Neural progenitor cell (in vitro differentiated cells): ENCODE measurements at regions not wholly inside any gene's neighbourhood (a gene's known extent, or its start where the extent isn't known, plus 50 kb on each side); places are given as distances from the start of the nearest gene placed in this dataset.

ENCODE experiments used
- EZH2 ChIP-seq: fragments of 200-600 bp; sonication (generic); IDR thresholded peaks from 2 replicates; pipeline ENCODE4 v1.6.1; 2017; ENCODE audit warnings: antibody characterized with exemption, mild to moderate bottlenecking, moderate library complexity
- EZH2phosphoT487 ChIP-seq: fragments of 200-600 bp; sonication (generic); IDR thresholded peaks from 2 replicates; pipeline ENCODE4 v1.6.1; 2017; ENCODE audit warnings: antibody characterized with exemption
- TF ChIP-seq, protein P1 (sequence below): fragments of 200-600 bp; sonication (generic); IDR thresholded peaks from 2 replicates; pipeline ENCODE4 v1.5.1; 2017; ENCODE audit warnings: antibody characterized with exemption, mild to moderate bottlenecking

DNA sequence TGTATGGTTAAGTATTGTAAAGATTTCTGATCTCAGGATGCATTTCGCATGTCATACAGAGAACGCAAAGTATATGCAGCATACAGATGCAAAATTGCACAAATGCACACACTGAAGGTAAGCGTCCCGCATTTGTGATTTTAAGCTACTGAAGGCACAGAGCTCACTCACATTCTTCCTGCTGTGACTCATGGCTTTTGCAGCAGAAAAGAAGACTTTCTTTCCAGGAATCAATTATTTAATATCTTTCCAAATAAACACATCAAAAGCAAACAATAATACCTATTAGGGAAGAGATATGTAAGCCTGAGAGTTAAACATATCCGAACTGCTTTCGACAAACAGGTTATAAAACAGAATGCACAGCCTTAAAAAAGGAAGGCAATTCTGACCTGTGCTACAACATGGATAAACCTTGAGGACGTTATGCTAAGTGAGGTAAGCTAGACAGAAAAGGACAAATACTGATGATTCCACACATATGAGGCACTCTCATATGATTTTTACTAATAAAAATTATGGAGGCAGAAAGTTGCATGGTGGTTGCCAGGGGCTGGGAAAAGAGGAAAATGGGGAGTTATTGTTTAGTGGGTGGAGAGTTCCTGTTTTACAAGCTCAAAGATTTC lies 109.0 kb downstream of the TFAP2A start:
- TF ChIP-seq, protein P1, sequence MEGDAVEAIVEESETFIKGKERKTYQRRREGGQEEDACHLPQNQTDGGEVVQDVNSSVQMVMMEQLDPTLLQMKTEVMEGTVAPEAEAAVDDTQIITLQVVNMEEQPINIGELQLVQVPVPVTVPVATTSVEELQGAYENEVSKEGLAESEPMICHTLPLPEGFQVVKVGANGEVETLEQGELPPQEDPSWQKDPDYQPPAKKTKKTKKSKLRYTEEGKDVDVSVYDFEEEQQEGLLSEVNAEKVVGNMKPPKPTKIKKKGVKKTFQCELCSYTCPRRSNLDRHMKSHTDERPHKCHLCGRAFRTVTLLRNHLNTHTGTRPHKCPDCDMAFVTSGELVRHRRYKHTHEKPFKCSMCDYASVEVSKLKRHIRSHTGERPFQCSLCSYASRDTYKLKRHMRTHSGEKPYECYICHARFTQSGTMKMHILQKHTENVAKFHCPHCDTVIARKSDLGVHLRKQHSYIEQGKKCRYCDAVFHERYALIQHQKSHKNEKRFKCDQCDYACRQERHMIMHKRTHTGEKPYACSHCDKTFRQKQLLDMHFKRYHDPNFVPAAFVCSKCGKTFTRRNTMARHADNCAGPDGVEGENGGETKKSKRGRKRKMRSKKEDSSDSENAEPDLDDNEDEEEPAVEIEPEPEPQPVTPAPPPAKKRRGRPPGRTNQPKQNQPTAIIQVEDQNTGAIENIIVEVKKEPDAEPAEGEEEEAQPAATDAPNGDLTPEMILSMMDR: no peak
- TF ChIP-seq EZH2phosphoT487 (no peak), EZH2 (no peak)
